GM18520 (cell line): ENCODE measurements at regions not wholly inside any gene's neighbourhood (a gene's known extent, or its start where the extent isn't known, plus 50 kb on each side); places are given as distances from the start of the nearest gene placed in this dataset.
"Not testable (repeated sequence)": the region's sequence is repeated elsewhere in the genome, so short reads cannot be mapped to it uniquely, and the experiment has no call there.

Source experiments
- ATAC-seq: cut with Tn5 transposase; IDR thresholded peaks from one replicate; pipeline ENCODE4 v1.9.1; 2021; ENCODE audit not compliant: unreplicated experiment

GRCh38 chr3:177827511-177828207 lies 630.4 kb upstream of the TBL1XR1 start:
- no peak for ATAC-seq

- no peak for ATAC-seq
These were observed 630.9 kb upstream of the TBL1XR1 start for GRCh38 chr3:177828208-177828565.

GRCh38 chr3:177830411-177830849 lies 633.1 kb upstream of the TBL1XR1 start:
- no peak for ATAC-seq

GRCh38 chr3:177831361-177831760 lies 634.1 kb upstream of the TBL1XR1 start:
- no peak for ATAC-seq

GRCh38 chr3:177832880-177833279 lies 635.6 kb upstream of the TBL1XR1 start:
- no peak for ATAC-seq

GRCh38 chr3:177833332-177833731 lies 636.0 kb upstream of the TBL1XR1 start:
- no peak for ATAC-seq

- ATAC-seq, result no peak
These were observed 637.7 kb upstream of the TBL1XR1 start for GRCh38 chr3:177835008-177835407.

- ATAC-seq, result no peak
These were observed 638.6 kb upstream of the TBL1XR1 start for GRCh38 chr3:177835917-177836316.

GRCh38 chr3:177836671-177837070 lies 639.4 kb upstream of the TBL1XR1 start:
- no peak for ATAC-seq

GRCh38 chr3:177837951-177838655 lies 640.8 kb upstream of the TBL1XR1 start:
- ATAC-seq, result no peak

GRCh38 chr3:177838766-177839350 lies 641.6 kb upstream of the TBL1XR1 start:
- no peak for ATAC-seq

GRCh38 chr3:177842302-177842701 lies 645.0 kb upstream of the TBL1XR1 start:
- no peak for ATAC-seq

- ATAC-seq, result peak; percentile 41
These were observed 645.8 kb upstream of the TBL1XR1 start for GRCh38 chr3:177842743-177843734.

- no peak for ATAC-seq
These were observed 654.9 kb upstream of the TBL1XR1 start for GRCh38 chr3:177852001-177852807.

GRCh38 chr3:177855021-177855420 lies 657.7 kb upstream of the TBL1XR1 start:
- ATAC-seq, result no peak

- no peak for ATAC-seq
These were observed 662.9 kb upstream of the TBL1XR1 start for GRCh38 chr3:177860184-177860583.

- no peak for ATAC-seq
These were observed 665.7 kb upstream of the TBL1XR1 start for GRCh38 chr3:177862962-177863491.

- not testable (repeated sequence) for ATAC-seq
These were observed 665.0 kb upstream of the KCNMB2 start for GRCh38 chr3:177871267-177871666.

- no peak for ATAC-seq
These were observed 658.0 kb upstream of the KCNMB2 start for GRCh38 chr3:177878192-177878591.

- ATAC-seq, result no peak
These were observed 657.3 kb upstream of the KCNMB2 start for GRCh38 chr3:177878957-177879356.
